GM19351 (cell line): ENCODE measurements at regions not wholly inside any gene's neighbourhood (a gene's known extent, or its start where the extent isn't known, plus 50 kb on each side); places are given as distances from the start of the nearest gene placed in this dataset.

Experiments used
- ATAC-seq: cut with Tn5 transposase; IDR thresholded peaks from one replicate; pipeline ENCODE4 v1.9.1; 2021; ENCODE audit warnings: mild to moderate bottlenecking, moderate library complexity; ENCODE audit not compliant: unreplicated experiment

GRCh38 chr5:18992264-18992663, 995.7 kb downstream of the CDH18 start:
- no peak for ATAC-seq

DNA sequence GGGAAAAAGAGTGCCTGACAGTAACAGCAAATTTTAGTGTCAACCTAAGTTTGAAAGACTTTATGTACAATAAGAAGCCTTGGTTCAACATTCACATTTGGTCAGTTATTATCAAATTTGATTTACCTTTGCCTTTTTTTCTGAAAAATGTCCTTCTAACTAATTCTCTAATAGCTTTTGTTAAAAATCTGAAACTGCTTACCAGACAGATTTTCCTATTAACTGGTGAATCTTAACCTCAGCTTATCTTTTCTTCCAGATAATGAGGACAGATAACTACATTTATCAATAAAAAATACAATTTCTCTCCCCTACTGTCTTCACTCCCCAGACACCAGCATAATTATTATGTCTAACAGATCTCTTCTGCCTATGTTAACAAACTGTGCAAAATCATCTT, 988.5 kb downstream of the CDH18 start:
- no peak for ATAC-seq

DNA sequence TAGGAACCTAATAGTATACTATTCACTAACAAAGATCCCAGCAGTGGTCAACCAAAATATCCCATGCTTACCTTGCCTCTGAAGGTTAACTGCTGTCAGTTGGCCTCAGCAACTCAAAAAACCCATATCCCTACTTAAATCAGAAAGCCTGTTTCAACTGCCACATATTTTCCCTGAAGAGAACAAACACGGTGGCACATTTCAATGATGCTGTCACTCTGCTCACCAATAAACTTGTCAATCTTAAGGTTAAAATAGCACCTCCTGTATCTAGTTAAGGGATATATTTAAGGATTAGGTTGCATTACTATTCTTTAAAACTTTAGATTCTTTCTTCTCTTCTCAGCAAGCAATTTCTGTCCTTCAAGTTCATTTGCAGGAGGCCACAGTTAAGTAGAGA, 986.9 kb downstream of the CDH18 start:
- no peak for ATAC-seq

DNA sequence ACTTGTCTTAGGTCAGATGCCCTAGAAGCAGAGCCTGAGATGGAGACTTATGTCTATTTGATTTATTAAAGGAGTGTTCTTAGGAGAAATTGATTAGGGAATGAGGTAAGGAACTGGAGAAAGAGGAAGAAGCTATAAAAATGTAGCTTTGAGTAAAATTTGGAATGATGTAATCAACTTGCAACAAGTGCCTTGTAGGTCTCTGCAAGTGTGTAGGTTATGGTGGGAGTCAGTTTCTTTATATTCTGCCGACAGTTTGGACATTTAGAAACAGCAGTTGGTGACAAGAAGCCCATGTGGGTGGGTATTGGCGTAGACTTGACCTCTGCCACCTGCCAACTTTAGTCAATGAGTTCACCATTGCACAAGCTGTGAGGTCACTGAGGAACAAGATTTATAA, 986.5 kb downstream of the CDH18 start:
- no peak for ATAC-seq

- ATAC-seq, result no peak
These were observed 985.9 kb downstream of the CDH18 start for GRCh38 chr5:19002111-19002510.

GRCh38 chr5:19018822-19019221, 969.2 kb downstream of the CDH18 start:
- ATAC-seq, result no peak

DNA sequence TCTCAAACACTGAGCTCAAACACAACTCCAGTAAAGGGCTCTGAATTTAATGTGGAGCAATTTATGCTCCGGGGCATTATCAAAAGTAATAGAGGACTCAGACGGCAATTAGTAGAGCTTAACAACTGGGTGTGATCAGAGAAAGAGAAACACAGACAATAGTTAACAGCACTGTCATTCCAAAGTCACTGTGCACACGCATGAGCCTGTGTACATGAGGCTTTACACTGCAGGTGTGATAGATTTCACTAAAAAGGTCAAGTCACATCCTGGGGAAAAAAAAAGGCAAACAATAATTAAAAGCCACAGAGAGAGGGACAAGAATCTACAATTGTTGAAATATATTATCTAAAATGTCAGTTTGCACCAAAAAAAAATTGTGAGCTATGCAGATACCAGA, 956.5 kb downstream of the CDH18 start:
- ATAC-seq, result no peak

- no peak for ATAC-seq
These were observed 952.2 kb downstream of the CDH18 start for GRCh38 chr5:19035816-19036215.

DNA sequence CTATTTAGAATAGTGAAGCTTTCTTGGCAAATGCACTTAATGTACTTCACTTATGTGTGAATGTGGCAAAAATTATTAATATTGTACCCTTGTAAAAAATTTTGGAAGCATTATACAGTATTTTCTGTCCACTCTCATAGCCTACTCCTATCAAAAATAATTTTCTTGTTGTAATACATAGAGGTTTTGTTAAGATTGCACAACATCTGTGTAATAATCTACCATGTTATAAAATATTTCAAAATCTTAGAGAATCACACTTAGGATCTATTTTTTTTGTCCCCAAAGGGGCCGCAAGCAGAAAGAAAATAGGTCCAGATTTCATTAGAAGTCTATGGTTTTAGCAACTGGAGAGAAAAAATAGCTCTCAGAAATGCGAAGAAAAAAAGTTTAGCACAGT, 945.9 kb downstream of the CDH18 start:
- no peak for ATAC-seq

GRCh38 chr5:19044311-19044710, 943.7 kb downstream of the CDH18 start:
- ATAC-seq, result no peak

DNA sequence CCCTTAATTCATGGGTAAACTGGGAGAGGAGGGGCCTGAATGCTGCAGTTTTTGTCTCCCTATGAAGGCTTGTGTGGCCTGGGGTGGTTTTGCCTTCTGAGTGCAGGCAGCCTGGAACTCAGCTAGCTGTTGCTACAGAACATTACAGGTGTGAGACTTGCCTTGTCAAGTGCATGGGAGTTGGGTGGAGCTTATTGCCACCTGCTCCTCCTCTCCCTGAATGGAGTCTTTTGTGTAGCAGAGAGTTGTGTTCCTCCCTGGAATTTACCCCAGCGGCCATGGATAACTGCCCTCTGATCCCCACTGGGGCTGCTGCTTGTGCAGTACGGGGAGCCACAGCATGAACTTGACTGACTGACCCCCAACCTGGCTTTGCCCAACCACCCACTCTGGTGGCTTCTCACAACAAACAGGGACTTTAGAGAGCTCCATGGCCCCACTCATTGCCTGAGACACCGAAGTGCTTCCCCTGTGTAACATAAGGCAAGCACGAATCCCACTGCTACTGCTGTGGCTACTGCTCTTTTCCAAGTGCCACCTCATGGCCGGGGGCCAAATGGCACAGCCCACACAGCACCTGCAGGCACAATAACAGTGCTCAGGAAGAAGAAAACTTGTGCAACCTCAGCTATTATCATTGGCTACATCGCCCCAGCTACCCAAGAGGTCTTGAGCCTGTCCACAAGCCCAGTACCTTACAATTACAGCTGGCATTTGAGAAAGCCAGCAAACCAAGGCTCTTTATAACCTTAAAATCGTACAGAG, 942.9 kb downstream of the CDH18 start:
- ATAC-seq, result no peak

DNA sequence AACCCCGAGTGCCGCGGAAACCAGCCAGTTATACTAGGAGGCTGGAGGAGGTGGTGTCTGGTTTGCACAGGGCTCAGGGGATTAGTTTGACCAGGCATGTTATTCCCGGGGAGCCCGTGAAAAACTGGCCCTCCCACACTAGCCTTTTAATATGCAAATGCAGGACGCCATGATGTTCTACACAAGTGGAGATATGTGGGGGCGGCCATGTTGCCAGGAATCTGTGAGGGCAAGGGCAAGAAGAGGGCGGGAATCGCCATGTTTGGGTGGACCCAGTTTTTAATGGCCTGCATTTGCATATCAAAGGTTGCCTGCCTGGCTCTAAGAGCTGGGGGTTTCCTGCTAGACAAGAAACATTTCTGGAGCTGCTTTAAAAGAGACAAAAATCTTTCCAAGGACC, 940.7 kb downstream of the CDH18 start:
- ATAC-seq, result no peak

DNA sequence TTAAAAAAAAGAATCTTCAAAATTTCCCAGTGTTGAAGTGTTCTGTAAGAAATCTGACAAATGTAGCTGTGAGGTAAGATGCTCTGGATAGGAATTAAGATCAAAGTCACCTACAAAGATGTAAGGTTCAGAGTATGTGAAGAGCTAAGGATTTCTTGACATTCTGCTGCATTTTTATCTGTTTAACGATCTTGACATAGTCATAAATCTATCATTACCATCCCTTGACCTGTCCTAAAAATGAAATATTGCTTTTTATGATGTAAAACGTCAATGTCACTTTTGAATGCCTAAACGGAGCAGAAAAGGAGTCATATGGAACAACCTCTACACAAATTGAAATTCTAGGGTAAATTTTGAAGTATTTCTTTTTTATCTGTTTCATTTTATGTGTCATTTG, 939.3 kb downstream of the CDH18 start:
- no peak for ATAC-seq

- ATAC-seq, result no peak
These were observed 929.8 kb downstream of the CDH18 start for GRCh38 chr5:19058216-19058615.

DNA sequence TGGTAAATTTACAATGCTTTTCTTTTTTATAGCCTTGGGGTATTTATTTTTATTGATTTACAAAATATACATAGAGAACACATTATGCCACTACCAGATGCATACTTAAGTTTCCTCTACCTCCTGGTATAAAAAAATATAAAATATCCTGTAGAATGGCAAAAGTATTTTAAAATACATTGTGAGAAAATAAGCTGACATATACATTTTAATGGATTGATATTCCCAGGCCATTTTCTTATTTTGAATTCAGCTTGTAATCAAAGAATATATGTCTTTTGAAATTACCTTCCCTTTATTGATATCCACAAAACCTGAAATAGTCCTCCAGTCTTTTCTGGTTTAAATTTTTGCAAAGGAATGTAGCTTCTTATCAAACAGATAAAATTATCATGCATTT, 923.9 kb downstream of the CDH18 start:
- ATAC-seq, result no peak

- ATAC-seq, result no peak
These were observed 920.3 kb downstream of the CDH18 start for GRCh38 chr5:19067741-19068140.

DNA sequence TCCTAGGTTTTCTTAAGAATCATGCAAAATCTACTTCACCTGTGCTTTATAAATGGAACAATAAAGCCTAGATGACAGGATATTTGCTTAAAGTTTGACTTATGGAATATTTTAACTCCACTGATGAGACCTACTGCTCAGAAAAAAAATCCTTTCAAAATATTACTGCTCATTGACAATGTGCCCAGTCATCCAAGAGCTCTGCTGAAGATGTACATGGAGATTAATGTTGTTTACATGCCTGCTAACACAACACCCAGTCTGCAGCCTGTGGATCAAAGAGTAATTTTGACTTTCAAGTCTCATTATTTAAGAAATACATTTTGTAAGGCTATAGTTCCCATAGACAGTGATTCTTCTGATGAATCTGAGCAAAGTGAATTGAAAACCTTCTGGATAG, 889.6 kb downstream of the CDH18 start:
- ATAC-seq, result no peak

DNA sequence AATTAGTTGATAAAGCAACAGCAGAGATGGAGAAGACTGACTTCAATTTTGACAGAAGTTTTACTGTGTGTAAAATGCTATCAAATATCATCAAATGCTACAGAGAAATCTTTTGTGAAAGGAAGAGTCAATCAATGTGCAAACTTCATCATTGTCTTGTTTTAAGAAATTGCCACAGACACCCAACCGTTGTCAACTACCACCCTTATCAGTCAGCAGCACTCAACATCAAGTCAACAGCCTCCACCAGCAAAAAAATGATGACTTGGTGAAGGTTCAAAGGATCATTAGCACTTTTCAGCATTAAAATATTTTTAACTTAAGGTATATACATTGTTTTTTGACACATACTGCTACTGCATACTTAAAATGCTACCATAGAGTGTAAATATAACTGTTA, 888.8 kb downstream of the CDH18 start:
- ATAC-seq, result no peak

- ATAC-seq, result no peak
These were observed 883.1 kb downstream of the CDH18 start for GRCh38 chr5:19104948-19105347.

DNA sequence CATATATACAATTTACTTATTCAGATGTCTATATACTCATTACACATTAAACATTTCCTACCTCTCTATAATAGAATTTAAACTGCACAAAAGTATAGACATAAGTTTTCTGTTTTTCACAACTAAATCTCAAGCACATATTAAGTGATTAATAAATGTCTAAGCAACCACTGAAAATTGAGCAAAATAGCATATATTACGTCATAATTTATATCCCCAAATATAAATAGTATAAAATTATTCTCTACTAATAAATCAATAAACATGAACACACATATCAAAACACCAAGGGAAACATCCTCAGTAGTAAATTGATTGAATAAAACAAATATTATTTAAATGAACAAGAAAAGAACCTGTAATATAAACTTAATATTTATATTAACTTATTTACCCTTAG, 865.1 kb downstream of the CDH18 start:
- ATAC-seq, result no peak

- no peak for ATAC-seq
These were observed 861.9 kb downstream of the CDH18 start for GRCh38 chr5:19125956-19126713.

DNA sequence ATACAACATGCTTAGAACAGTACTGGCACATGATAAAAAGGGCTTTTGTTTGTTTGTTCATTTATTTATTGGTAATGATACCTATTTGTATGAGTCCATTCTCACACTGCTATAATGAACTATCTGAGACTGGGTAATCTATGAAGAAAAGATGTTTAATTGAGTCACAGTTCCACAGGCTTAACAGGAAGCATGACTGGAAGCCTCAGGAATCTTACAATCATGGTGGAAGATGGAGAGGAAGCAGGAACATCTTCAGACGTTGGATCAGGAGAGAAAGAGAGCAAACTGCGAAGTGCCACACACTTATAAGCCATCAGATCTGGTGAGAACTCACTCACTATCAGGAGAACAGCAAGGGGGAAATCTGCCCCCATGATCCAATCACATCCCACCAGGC, 847.7 kb downstream of the CDH18 start:
- ATAC-seq, result no peak
